ENCODE measurements at regions not wholly inside any gene's neighbourhood (a gene's known extent, or its start where the extent isn't known, plus 50 kb on each side); places are given as distances from the start of the nearest gene placed in this dataset.

GRCh38 chr6:104460738-104461483 is 398.8 kb downstream of the HACE1 start:
- 0% methylated on average over 2 of the region's 2 CpGs for WGBS (ENCODE audit: low lambda C conversion rate)
- TF ChIP-seq, protein P1, sequence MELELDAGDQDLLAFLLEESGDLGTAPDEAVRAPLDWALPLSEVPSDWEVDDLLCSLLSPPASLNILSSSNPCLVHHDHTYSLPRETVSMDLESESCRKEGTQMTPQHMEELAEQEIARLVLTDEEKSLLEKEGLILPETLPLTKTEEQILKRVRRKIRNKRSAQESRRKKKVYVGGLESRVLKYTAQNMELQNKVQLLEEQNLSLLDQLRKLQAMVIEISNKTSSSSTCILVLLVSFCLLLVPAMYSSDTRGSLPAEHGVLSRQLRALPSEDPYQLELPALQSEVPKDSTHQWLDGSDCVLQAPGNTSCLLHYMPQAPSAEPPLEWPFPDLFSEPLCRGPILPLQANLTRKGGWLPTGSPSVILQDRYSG (CRISPR knock-in tag; IDR thresholded peaks at IDR 0.05), result no peak
- TF ChIP-seq ZMYM4 (CRISPR knock-in tag; IDR thresholded peaks at IDR 0.05) (no peak), ZNF713 (CRISPR knock-in tag; IDR thresholded peaks at IDR 0.05) (no peak), MAFK (conservative IDR thresholded peaks at IDR 0.05 in 1 of 2, IDR thresholded peaks at IDR 0.05 in 1 of 2; ENCODE audit: low read length in 2 of 2) (peak; percentile 30 to 76; a peak in 2 of 4 replicates), MAFF (IDR thresholded peaks at IDR 0.05; ENCODE audit: low read depth, low read length) (peak; percentile 57; the same call in 1 of the 2 replicates), TCF7 (IDR thresholded peaks at IDR 0.05; ENCODE audit: low read depth) (no peak)

GRCh38 chr6:104459543-104459942 is 400.2 kb downstream of the HACE1 start:
- ATAC-seq (no peak), DNase-seq (ENCODE audit: low spot score) (no peak), FAIRE-seq (no peak)
- WGBS (ENCODE audit: low lambda C conversion rate), result 7% methylated on average over 1 of the region's 1 CpG
- Histone ChIP-seq H2AFZ (ENCODE audit: low read length) (no peak overlapping the region), H4K20me1 (ENCODE audit: insufficient read depth, low read length) (no peaks in the 10 kb centered on the region), H3K36me3 (replicated peaks in 1 of 2; ENCODE audit: control insufficient read depth in 1 of 2, insufficient read depth in 2 of 2, low read length in 2 of 2) (no peaks in the 10 kb centered on the region), H3K27me3 (ENCODE audit: control insufficient read depth in 1 of 2, insufficient read depth in 2 of 2, low read length in 2 of 2) (no peaks in the 10 kb centered on the region), H3K9me3 (ENCODE audit: low read length) (no peaks in the 10 kb centered on the region), H3K4me3 (replicated peaks in 1 of 3; ENCODE audit: insufficient read depth in 1 of 3, low read depth in 2 of 3, low read length in 3 of 3) (no peak overlapping the region), H3K4me2 (ENCODE audit: low read depth, low read length) (no peak overlapping the region), H3K79me2 (ENCODE audit: insufficient read depth, low read length) (no peaks in the 10 kb centered on the region), H3K27ac (ENCODE audit: extremely low read length, insufficient read depth, low read length) (no peak overlapping the region), H3K9ac (ENCODE audit: insufficient read depth, low read depth, low read length) (no peak overlapping the region), H3K4me1 (ENCODE audit: insufficient read depth, low read length) (peaks cover 7% of the 10 kb centered on the region)
- intact Hi-C loops (cut with micrococcal nuclease; ENCODE audit: unreplicated experiment) (no loop called here), in situ Hi-C loops (cut with HindIII; ENCODE audit: extremely low pct_ligation_motif_present, low pct_unique_long_range_greater_than_20kb) (no loop called here)
- ChIA-PET POLR2A (no interaction called here), CTCF (ENCODE audit: low intra/inter-chr PET ratio, low total read pairs) (no interaction called here)
- BruUV-seq (replicated peaks), result no TSS peak
- TF ChIP-seq PTBP1 (IDR thresholded peaks at IDR 0.05; ENCODE audit: low read depth, low read length, poor library complexity, severe bottlenecking), result no peak
- no peak for TF ChIP-seq PRPF4 (IDR thresholded peaks at IDR 0.05; ENCODE audit: low read depth, low read length, poor library complexity, severe bottlenecking)
- no peak for TF ChIP-seq HNF4A (CRISPR knock-in tag; IDR thresholded peaks at IDR 0.05)
- no peak for TF ChIP-seq NFAT5 (CRISPR knock-in tag; IDR thresholded peaks at IDR 0.05)
- no peak for TF ChIP-seq ZNF431 (CRISPR knock-in tag; IDR thresholded peaks at IDR 0.05; ENCODE audit: borderline replicate concordance, low read depth)

More at GRCh38 chr6:104460738-104461483, 398.8 kb downstream of the HACE1 start:
- intact Hi-C loops (cut with micrococcal nuclease; ENCODE audit: unreplicated experiment), result no loop called here
- FAIRE-seq (no peak), ATAC-seq (no peak), DNase-seq (ENCODE audit: low spot score) (no peak)
- peaks cover 7% of the 10 kb centered on the region for H3K4me1 ChIP-seq (ENCODE audit: insufficient read depth, low read length)
- H3K4me2 ChIP-seq (ENCODE audit: low read depth, low read length), result no peak overlapping the region
- in situ Hi-C loops (cut with HindIII; ENCODE audit: extremely low pct_ligation_motif_present, low pct_unique_long_range_greater_than_20kb), result no loop called here
- H4K20me1 ChIP-seq (ENCODE audit: insufficient read depth, low read length), result no peaks in the 10 kb centered on the region
- POLR2A ChIA-PET, result no interaction called here
- H3K27me3 ChIP-seq (ENCODE audit: control insufficient read depth in 1 of 2, insufficient read depth in 2 of 2, low read length in 2 of 2), result no peaks in the 10 kb centered on the region
- H3K27ac ChIP-seq (ENCODE audit: extremely low read length, insufficient read depth, low read length), result no peak overlapping the region
- no peaks in the 10 kb centered on the region for H3K9me3 ChIP-seq (ENCODE audit: low read length)
- CTCF ChIA-PET (ENCODE audit: low intra/inter-chr PET ratio, low total read pairs), result no interaction called here
- no TSS peak for BruUV-seq (replicated peaks)
- H3K36me3 ChIP-seq (replicated peaks in 1 of 2; ENCODE audit: control insufficient read depth in 1 of 2, insufficient read depth in 2 of 2, low read length in 2 of 2), result no peaks in the 10 kb centered on the region
- no peaks in the 10 kb centered on the region for H3K79me2 ChIP-seq (ENCODE audit: insufficient read depth, low read length)
- no peak overlapping the region for H3K9ac ChIP-seq (ENCODE audit: insufficient read depth, low read depth, low read length)
- H2AFZ ChIP-seq (ENCODE audit: low read length), result no peak overlapping the region
- no peak overlapping the region for H3K4me3 ChIP-seq (replicated peaks in 1 of 3; ENCODE audit: insufficient read depth in 1 of 3, low read depth in 2 of 3, low read length in 3 of 3)

All from HepG2 (cell line).